Astrocyte (in vitro differentiated cells and primary cell): ENCODE measurements at regions not wholly inside any gene's neighbourhood (a gene's known extent, or its start where the extent isn't known, plus 50 kb on each side); places are given as distances from the start of the nearest gene placed in this dataset.
A peak's percentile ranks its signal among the peaks of the same experiment; 100 is the strongest.

Experiments
- DNase-seq: peaks from one replicate; pipeline ENCODE4 v3.0.0-alpha.2; 2010; ENCODE audit warnings: low read depth
- FAIRE-seq: peaks from 2 replicates; lab custom pipeline; 2011; peaks lifted over from hg19 to GRCh38; lab: Jason Lieb, UNC
- H2AFZ ChIP-seq: 2 replicates; pipeline ENCODE4 v1.6.0; 2012; ENCODE audit warnings: low read depth, low read length, inconsistent platforms
- H3K27ac ChIP-seq: 2 replicates; pipeline ENCODE4 v1.5.1; 2011; ENCODE audit warnings: low read depth, low read length, inconsistent platforms
- H3K27me3 ChIP-seq: 2 replicates; pipeline ENCODE4 v1.6.0; 2011; ENCODE audit warnings: low read length, inconsistent platforms; ENCODE audit not compliant: insufficient read depth
- H3K36me3 ChIP-seq: 2 replicates; pipeline ENCODE4 v1.5.1; 2011; ENCODE audit warnings: low read length, inconsistent platforms; ENCODE audit not compliant: insufficient read depth
- H3K4me1 ChIP-seq: 2 replicates; pipeline ENCODE4 v1.5.1; 2011; ENCODE audit warnings: low read length, inconsistent platforms; ENCODE audit not compliant: insufficient read depth
- H3K4me2 ChIP-seq: 2 replicates; pipeline ENCODE4 v1.6.0; 2012; ENCODE audit warnings: low read length, inconsistent platforms
- H3K4me3 ChIP-seq: 2 replicates; pipeline ENCODE4 v1.5.1; 2011; ENCODE audit warnings: low read depth, mild to moderate bottlenecking, low read length, inconsistent platforms; ENCODE audit not compliant: insufficient read depth
- H3K79me2 ChIP-seq: 2 replicates; pipeline ENCODE4 v1.6.0; 2012; ENCODE audit warnings: mild to moderate bottlenecking, low read length, inconsistent platforms; ENCODE audit not compliant: insufficient read depth
- H3K9ac ChIP-seq: 2 replicates; pipeline ENCODE4 v1.6.0; 2012; ENCODE audit warnings: mild to moderate bottlenecking, low read length, inconsistent platforms
- H3K9me3 ChIP-seq: 2 replicates; pipeline ENCODE4 v1.5.1; 2012; ENCODE audit warnings: low read depth, mild to moderate bottlenecking, low read length, inconsistent platforms; ENCODE audit not compliant: insufficient read depth
- H4K20me1 ChIP-seq: 2 replicates; pipeline ENCODE4 v1.6.0; 2012; ENCODE audit warnings: low read length, inconsistent platforms; ENCODE audit not compliant: insufficient read depth
- H3K27ac Mint-ChIP-seq: one replicate; pipeline ENCODE4 v1.8.0; 2021; ENCODE audit warnings: mild to moderate bottlenecking, mixed read lengths; ENCODE audit not compliant: unreplicated experiment
- H3K27me3 Mint-ChIP-seq: one replicate; pipeline ENCODE4 v1.8.0; 2021; ENCODE audit warnings: low read depth, mixed read lengths; ENCODE audit not compliant: unreplicated experiment
- H3K36me3 Mint-ChIP-seq: one replicate; pipeline ENCODE4 v1.8.0; 2021; ENCODE audit warnings: low read depth, mixed read lengths; ENCODE audit not compliant: unreplicated experiment
- H3K4me1 Mint-ChIP-seq: one replicate; pipeline ENCODE4 v1.8.0; 2021; ENCODE audit warnings: low read depth, mixed read lengths; ENCODE audit not compliant: unreplicated experiment
- H3K4me3 Mint-ChIP-seq: one replicate; pipeline ENCODE4 v1.8.0; 2021; ENCODE audit warnings: mild to moderate bottlenecking, moderate library complexity, mixed read lengths; ENCODE audit not compliant: unreplicated experiment
- H3K9me3 Mint-ChIP-seq: one replicate; pipeline ENCODE4 v1.8.0; 2021; ENCODE audit warnings: mild to moderate bottlenecking, mixed read lengths; ENCODE audit not compliant: unreplicated experiment
- CTCF ChIP-seq: IDR thresholded peaks from 2 replicates; pipeline ENCODE4 v1.5.1; 2011; ENCODE audit warnings: low read depth, mild to moderate bottlenecking, inconsistent platforms, low read length, moderate library complexity; ENCODE audit not compliant: insufficient read depth
- EZH2 ChIP-seq: IDR thresholded peaks from 2 replicates; pipeline ENCODE4 v1.6.1; 2012; ENCODE audit warnings: mild to moderate bottlenecking, low read length, inconsistent platforms; ENCODE audit not compliant: insufficient read depth

GRCh38 chr5:124627815-124628595, 118.4 kb downstream of the ZNF608 start:
- Mint-ChIP-seq H3K27me3 (no peaks in the 10 kb centered on the region), H3K36me3 (peaks cover 11% of the 10 kb centered on the region), H3K4me1 (peaks cover 41% of the 10 kb centered on the region), H3K9me3 (peaks cover 7% of the 10 kb centered on the region), H3K27ac (peak overlapping the region; percentile 94), H3K4me3 (no peak overlapping the region)
- H3K4me3 ChIP-seq: no peak overlapping the region
- TF ChIP-seq EZH2 (no peak), CTCF (no peak)
- H2AFZ ChIP-seq: no peak overlapping the region
- no peak for DNase-seq
- H3K4me1 ChIP-seq: peaks cover 27% of the 10 kb centered on the region
- H4K20me1 ChIP-seq: no peaks in the 10 kb centered on the region
- no peaks in the 10 kb centered on the region for H3K36me3 ChIP-seq
- peak overlapping the region; percentile 65 for H3K9ac ChIP-seq
- H3K9me3 ChIP-seq: no peaks in the 10 kb centered on the region
- H3K4me2 ChIP-seq: peak overlapping the region; percentile 63
- H3K27ac ChIP-seq: peak overlapping the region; percentile 72
- FAIRE-seq: no peak
- no peaks in the 10 kb centered on the region for H3K79me2 ChIP-seq
- H3K27me3 ChIP-seq: no peaks in the 10 kb centered on the region

DNA sequence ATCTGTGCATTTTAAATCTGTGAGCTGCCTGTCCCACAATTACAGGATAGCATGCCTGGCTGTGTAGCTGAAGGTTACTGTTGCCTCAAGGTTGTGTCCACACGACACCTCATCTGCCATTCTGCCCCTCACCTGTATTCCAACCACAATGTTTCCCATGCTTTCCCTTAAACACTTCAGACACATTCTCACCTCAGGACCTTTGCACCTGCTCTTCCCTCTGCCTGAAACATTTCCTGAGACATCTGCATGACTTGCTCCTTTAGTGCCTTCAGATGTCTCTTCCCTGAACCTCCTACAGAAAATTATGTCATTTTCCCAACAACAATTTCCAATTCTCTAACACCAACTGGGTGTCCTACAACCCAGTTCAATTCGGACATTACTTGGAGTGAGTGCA, 120.4 kb downstream of the ZNF608 start:
- no peak for FAIRE-seq
- H3K36me3 Mint-ChIP-seq: peaks cover 9% of the 10 kb centered on the region
- no peak overlapping the region for H3K27ac Mint-ChIP-seq
- no peak for DNase-seq
- Histone ChIP-seq H3K4me2 (no peak overlapping the region), H3K9ac (no peak overlapping the region), H3K9me3 (no peaks in the 10 kb centered on the region), H3K4me1 (peaks cover 25% of the 10 kb centered on the region), H3K27ac (no peak overlapping the region), H2AFZ (no peak overlapping the region), H3K4me3 (no peak overlapping the region), H3K27me3 (no peaks in the 10 kb centered on the region), H3K36me3 (no peaks in the 10 kb centered on the region), H3K79me2 (no peaks in the 10 kb centered on the region), H4K20me1 (no peaks in the 10 kb centered on the region)
- TF ChIP-seq CTCF: no peak
- peaks cover 7% of the 10 kb centered on the region for H3K9me3 Mint-ChIP-seq
- H3K27me3 Mint-ChIP-seq: no peaks in the 10 kb centered on the region
- H3K4me1 Mint-ChIP-seq: peaks cover 29% of the 10 kb centered on the region
- H3K4me3 Mint-ChIP-seq: no peak overlapping the region

DNA sequence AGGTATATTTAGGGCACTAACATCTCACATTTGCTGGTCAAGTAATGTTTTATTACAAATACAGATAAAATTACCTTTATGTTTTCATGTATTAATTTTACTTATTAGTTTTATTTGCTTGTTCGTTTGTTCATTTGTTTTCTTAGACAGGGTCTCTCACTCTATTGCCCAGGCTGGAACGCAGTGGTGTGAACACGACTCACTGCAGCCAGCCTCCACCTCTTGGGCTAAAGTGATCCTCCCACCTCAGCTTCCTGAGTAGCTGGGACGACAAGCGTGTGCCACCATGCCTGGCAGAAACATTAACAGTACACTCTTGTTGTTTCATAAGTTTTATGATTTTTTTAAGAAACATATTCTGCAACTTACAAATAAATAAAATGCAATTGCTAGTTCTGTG, 123.2 kb downstream of the ZNF608 start:
- no peak overlapping the region for H3K27ac Mint-ChIP-seq
- FAIRE-seq: no peak
- peaks cover 4% of the 10 kb centered on the region for H3K4me1 Mint-ChIP-seq
- H3K9me3 Mint-ChIP-seq: peaks cover 7% of the 10 kb centered on the region
- no peak overlapping the region for H3K4me3 ChIP-seq
- no peaks in the 10 kb centered on the region for H3K79me2 ChIP-seq
- TF ChIP-seq EZH2: no peak
- no peak for TF ChIP-seq CTCF
- no peaks in the 10 kb centered on the region for H3K9me3 ChIP-seq
- no peaks in the 10 kb centered on the region for H3K27me3 ChIP-seq
- no peaks in the 10 kb centered on the region for H3K27me3 Mint-ChIP-seq
- peaks cover 3% of the 10 kb centered on the region for H3K4me1 ChIP-seq
- H3K4me3 Mint-ChIP-seq: no peak overlapping the region
- no peak overlapping the region for H3K4me2 ChIP-seq
- no peaks in the 10 kb centered on the region for H4K20me1 ChIP-seq
- no peak overlapping the region for H3K9ac ChIP-seq
- no peak overlapping the region for H3K27ac ChIP-seq
- no peak for DNase-seq
- H2AFZ ChIP-seq: no peak overlapping the region
- peaks cover 7% of the 10 kb centered on the region for H3K36me3 Mint-ChIP-seq
- H3K36me3 ChIP-seq: no peaks in the 10 kb centered on the region
